Keratinocyte (primary cell): ENCODE measurements at regions not wholly inside any gene's neighbourhood (a gene's known extent, or its start where the extent isn't known, plus 50 kb on each side); places are given as distances from the start of the nearest gene placed in this dataset.

Source experiments
- DNase-seq: peaks from one replicate; pipeline ENCODE4 v3.0.0-alpha.2; 2011; ENCODE audit warnings: low read depth, missing footprints, low spot score
- FAIRE-seq: peaks from 2 replicates; lab custom pipeline; 2011; peaks lifted over from hg19 to GRCh38; lab: Jason Lieb, UNC
- H2AFZ ChIP-seq: 2 replicates; pipeline ENCODE4 v1.6.0; 2012; ENCODE audit warnings: low read length, control low read depth, inconsistent platforms; ENCODE audit not compliant: control insufficient read depth
- H3K27ac ChIP-seq: 2 replicates; pipeline ENCODE4 v1.5.1; 2011; ENCODE audit warnings: low read length; ENCODE audit not compliant: control insufficient read depth, insufficient read depth
- H3K27me3 ChIP-seq: 3 replicates; pipeline ENCODE4 v1.6.0; 2011; ENCODE audit warnings: low read length; ENCODE audit not compliant: control insufficient read depth, insufficient read depth; ENCODE audit errors: extremely low read depth
- H3K36me3 ChIP-seq, 2 experiments: 2 replicates in 1 of 2; 3 replicates in 1 of 2; pipeline ENCODE4 v1.5.1; 2011; ENCODE audit warnings: low read length in 2 of 2, mild to moderate bottlenecking in 1 of 2; ENCODE audit not compliant: control insufficient read depth in 2 of 2, insufficient read depth in 2 of 2; ENCODE audit errors: extremely low read depth in 1 of 2
- H3K4me1 ChIP-seq: 3 replicates; pipeline ENCODE4 v1.5.1; 2011; ENCODE audit warnings: low read length; ENCODE audit not compliant: control insufficient read depth, insufficient read depth; ENCODE audit errors: extremely low read depth
- H3K4me2 ChIP-seq: 3 replicates; pipeline ENCODE4 v1.6.0; 2011; ENCODE audit warnings: low read depth, low read length; ENCODE audit not compliant: control insufficient read depth, insufficient read depth; ENCODE audit errors: extremely low read depth
- H3K4me3 ChIP-seq, 3 experiments: fragments of 200-600 bp in 1 of 3; sonication (generic) in 1 of 3; 2 replicates in 2 of 3; 3 replicates in 1 of 3; pipeline ENCODE4 v1.5.1; 2011 to 2016; ENCODE audit warnings: low read length in 3 of 3, mild to moderate bottlenecking in 3 of 3, control low read depth in 2 of 3, inconsistent platforms in 1 of 3, low read depth in 1 of 3, mixed read lengths in 1 of 3, mixed run types in 1 of 3, moderate library complexity in 1 of 3; ENCODE audit not compliant: control insufficient read depth in 2 of 3, insufficient read depth in 2 of 3; ENCODE audit errors: extremely low read depth in 1 of 3
- H3K79me2 ChIP-seq: 2 replicates; pipeline ENCODE4 v1.6.0; 2012; ENCODE audit warnings: low read length; ENCODE audit not compliant: control insufficient read depth, insufficient read depth
- H3K9ac ChIP-seq: 3 replicates; pipeline ENCODE4 v1.6.0; 2011; ENCODE audit warnings: low read length; ENCODE audit not compliant: control insufficient read depth, insufficient read depth; ENCODE audit errors: extremely low read depth
- H3K9me1 ChIP-seq: 3 replicates; pipeline ENCODE4 v1.6.0; 2011; ENCODE audit warnings: low read length; ENCODE audit not compliant: control insufficient read depth, insufficient read depth; ENCODE audit errors: extremely low read depth
- H3K9me3 ChIP-seq: 2 replicates; pipeline ENCODE4 v1.5.1; 2012; ENCODE audit warnings: low read depth, low read length; ENCODE audit not compliant: control insufficient read depth
- H4K20me1 ChIP-seq: 3 replicates; pipeline ENCODE4 v1.6.0; 2011; ENCODE audit warnings: low read length; ENCODE audit not compliant: control insufficient read depth, insufficient read depth; ENCODE audit errors: extremely low read depth
- EZH2 ChIP-seq: IDR thresholded peaks from one replicate; pipeline ENCODE4 v1.6.1; 2012; ENCODE audit warnings: inconsistent platforms, mild to moderate bottlenecking, low read length, moderate library complexity
- dilution Hi-C: fragments of 300-500 bp; cut with MboI; formaldehyde crosslinking; loops from one replicate; pipeline ENCODE4 v1.7.0; 2020; ENCODE audit warnings: low sequenced_read_pairs; ENCODE audit not compliant: extremely low pct_ligation_motif_present
- TF ChIP-seq, protein P1 (sequence below), 3 experiments: IDR thresholded peaks in 1 of 3; conservative IDR thresholded peaks in 1 of 3; optimal IDR thresholded peaks in 1 of 3; 2 replicates in 2 of 3; 3 replicates in 1 of 3; pipeline versions ENCODE3 to v1.5.1; 2011; ENCODE audit warnings: low read length in 3 of 3, mild to moderate bottlenecking in 3 of 3, moderate library complexity in 2 of 3, control low read depth in 1 of 3, inconsistent platforms in 1 of 3; ENCODE audit not compliant: insufficient read depth in 2 of 3; ENCODE audit errors: extremely low read depth in 1 of 3

GRCh38 chr14:101665478-101666078 is 95.9 kb upstream of the PPP2R5C start:
- dilution Hi-C loops = no loop called here
- no peak overlapping the region for H3K27ac ChIP-seq
- H3K4me2 ChIP-seq = no peak overlapping the region
- H3K4me1 ChIP-seq = no peaks in the 10 kb centered on the region
- no peak overlapping the region for H3K9ac ChIP-seq
- FAIRE-seq = peak; percentile 43
- no peaks in the 10 kb centered on the region for H3K36me3 ChIP-seq
- peak; percentile 5 for DNase-seq
- no peaks in the 10 kb centered on the region for H3K9me3 ChIP-seq
- H2AFZ ChIP-seq = no peak overlapping the region
- peaks cover 8% of the 10 kb centered on the region for H3K27me3 ChIP-seq
- TF ChIP-seq, protein P1, sequence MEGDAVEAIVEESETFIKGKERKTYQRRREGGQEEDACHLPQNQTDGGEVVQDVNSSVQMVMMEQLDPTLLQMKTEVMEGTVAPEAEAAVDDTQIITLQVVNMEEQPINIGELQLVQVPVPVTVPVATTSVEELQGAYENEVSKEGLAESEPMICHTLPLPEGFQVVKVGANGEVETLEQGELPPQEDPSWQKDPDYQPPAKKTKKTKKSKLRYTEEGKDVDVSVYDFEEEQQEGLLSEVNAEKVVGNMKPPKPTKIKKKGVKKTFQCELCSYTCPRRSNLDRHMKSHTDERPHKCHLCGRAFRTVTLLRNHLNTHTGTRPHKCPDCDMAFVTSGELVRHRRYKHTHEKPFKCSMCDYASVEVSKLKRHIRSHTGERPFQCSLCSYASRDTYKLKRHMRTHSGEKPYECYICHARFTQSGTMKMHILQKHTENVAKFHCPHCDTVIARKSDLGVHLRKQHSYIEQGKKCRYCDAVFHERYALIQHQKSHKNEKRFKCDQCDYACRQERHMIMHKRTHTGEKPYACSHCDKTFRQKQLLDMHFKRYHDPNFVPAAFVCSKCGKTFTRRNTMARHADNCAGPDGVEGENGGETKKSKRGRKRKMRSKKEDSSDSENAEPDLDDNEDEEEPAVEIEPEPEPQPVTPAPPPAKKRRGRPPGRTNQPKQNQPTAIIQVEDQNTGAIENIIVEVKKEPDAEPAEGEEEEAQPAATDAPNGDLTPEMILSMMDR (optimal IDR thresholded peaks at IDR 0.05 in 1 of 3, IDR thresholded peaks at IDR 0.05 in 1 of 3, conservative IDR thresholded peaks at IDR 0.05 in 1 of 3; ENCODE audit: extremely low read depth in 1 of 3, insufficient read depth in 2 of 3, low read length in 3 of 3) = peak; percentile 75 to 81 (median 76)
- TF ChIP-seq EZH2 = no peak
- no peaks in the 10 kb centered on the region for H3K9me1 ChIP-seq
- no peaks in the 10 kb centered on the region for H3K79me2 ChIP-seq
- no peaks in the 10 kb centered on the region for H4K20me1 ChIP-seq
- no peak overlapping the region for H3K4me3 ChIP-seq

DNA sequence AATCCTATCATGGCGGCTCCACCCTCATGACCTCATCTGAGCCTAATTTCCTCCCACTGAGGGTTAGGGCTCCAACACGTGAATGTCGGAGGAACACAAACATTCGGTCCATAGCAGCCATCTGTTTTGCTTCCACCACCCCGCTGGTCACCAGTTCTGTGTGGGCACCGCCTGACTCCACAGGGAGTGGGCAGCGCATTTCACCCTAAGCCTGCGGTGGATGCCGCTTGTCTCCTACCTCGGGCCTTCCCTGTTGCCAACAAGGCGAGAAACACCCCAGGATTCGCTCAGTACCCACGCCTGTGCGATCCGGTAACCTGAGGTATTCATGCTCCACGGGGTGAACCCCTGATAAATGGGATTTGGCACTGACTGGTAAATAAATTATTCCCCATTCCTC is 95.2 kb upstream of the PPP2R5C start:
- no peak for FAIRE-seq

More for the DNA sequence above, 95.2 kb upstream of the PPP2R5C start:
- TF ChIP-seq, protein P1 (optimal IDR thresholded peaks at IDR 0.05 in 1 of 3, IDR thresholded peaks at IDR 0.05 in 1 of 3, conservative IDR thresholded peaks at IDR 0.05 in 1 of 3; ENCODE audit: extremely low read depth in 1 of 3, insufficient read depth in 2 of 3, low read length in 3 of 3) = no peak
- no peak for TF ChIP-seq EZH2
- Histone ChIP-seq H3K79me2 (no peaks in the 10 kb centered on the region), H3K9me1 (no peaks in the 10 kb centered on the region), H3K9me3 (no peaks in the 10 kb centered on the region), H2AFZ (no peak overlapping the region), H3K27ac (no peak overlapping the region), H4K20me1 (no peaks in the 10 kb centered on the region), H3K4me1 (no peaks in the 10 kb centered on the region), H3K27me3 (peaks cover 8% of the 10 kb centered on the region), H3K4me3 (no peak overlapping the region), H3K36me3 (no peaks in the 10 kb centered on the region), H3K4me2 (no peak overlapping the region), H3K9ac (no peak overlapping the region)
- dilution Hi-C loops = no loop called here
- no peak for DNase-seq
